ENCODE measurements at regions not wholly inside any gene's neighbourhood (a gene's known extent, or its start where the extent isn't known, plus 50 kb on each side); places are given as distances from the start of the nearest gene placed in this dataset.
"Not testable (repeated sequence)": the region's sequence is repeated elsewhere in the genome, so short reads cannot be mapped to it uniquely, and the experiment has no call there.

DNA sequence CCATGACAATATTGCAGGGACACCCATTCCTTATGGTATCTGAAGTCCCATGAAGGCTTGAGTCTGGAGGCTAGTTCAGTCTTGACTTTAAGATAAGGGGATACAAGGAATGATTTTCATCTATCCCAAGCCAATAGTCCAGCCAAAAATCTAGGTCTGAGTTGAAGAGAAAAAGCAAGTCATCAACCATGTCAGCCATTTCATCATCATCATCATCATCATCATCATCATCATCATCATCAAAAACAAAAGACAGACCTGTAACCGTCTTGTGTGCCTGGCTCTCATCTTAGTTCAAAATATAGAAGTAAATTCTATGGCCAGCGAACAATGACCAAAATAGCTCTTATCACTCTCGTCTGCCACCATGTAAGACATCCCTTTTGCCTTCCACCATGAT lies 59.5 kb upstream of the FAM90A26 start:
- TF ChIP-seq, protein P1, sequence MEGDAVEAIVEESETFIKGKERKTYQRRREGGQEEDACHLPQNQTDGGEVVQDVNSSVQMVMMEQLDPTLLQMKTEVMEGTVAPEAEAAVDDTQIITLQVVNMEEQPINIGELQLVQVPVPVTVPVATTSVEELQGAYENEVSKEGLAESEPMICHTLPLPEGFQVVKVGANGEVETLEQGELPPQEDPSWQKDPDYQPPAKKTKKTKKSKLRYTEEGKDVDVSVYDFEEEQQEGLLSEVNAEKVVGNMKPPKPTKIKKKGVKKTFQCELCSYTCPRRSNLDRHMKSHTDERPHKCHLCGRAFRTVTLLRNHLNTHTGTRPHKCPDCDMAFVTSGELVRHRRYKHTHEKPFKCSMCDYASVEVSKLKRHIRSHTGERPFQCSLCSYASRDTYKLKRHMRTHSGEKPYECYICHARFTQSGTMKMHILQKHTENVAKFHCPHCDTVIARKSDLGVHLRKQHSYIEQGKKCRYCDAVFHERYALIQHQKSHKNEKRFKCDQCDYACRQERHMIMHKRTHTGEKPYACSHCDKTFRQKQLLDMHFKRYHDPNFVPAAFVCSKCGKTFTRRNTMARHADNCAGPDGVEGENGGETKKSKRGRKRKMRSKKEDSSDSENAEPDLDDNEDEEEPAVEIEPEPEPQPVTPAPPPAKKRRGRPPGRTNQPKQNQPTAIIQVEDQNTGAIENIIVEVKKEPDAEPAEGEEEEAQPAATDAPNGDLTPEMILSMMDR (IDR thresholded peaks at IDR 0.05), result not testable (repeated sequence)
- not testable (repeated sequence) for TF ChIP-seq EZH2 (IDR thresholded peaks at IDR 0.05; ENCODE audit: borderline replicate concordance, insufficient read depth, low read depth, low read length, poor library complexity, severe bottlenecking)

Data from B cell (primary cell).